ENCODE measurements at regions not wholly inside any gene's neighbourhood (a gene's known extent, or its start where the extent isn't known, plus 50 kb on each side); places are given as distances from the start of the nearest gene placed in this dataset.

- DNase-seq: no peak
Observed at GRCh38 chr7:21099432-21099831, 312.7 kb upstream of the SP8 start.

GRCh38 chr7:21099955-21100354 is 313.3 kb upstream of the SP8 start:
- DNase-seq: no peak

- no peak for DNase-seq
Observed at GRCh38 chr7:21101541-21101940, 314.9 kb upstream of the SP8 start.

- no peak for DNase-seq
Observed at GRCh38 chr7:21103426-21104123, 316.9 kb upstream of the SP8 start.

GRCh38 chr7:21104124-21104500 is 317.4 kb upstream of the SP8 start:
- no peak for DNase-seq

GRCh38 chr7:21106296-21106732 is 319.6 kb upstream of the SP8 start:
- no peak for DNase-seq

- no peak for DNase-seq
Observed at GRCh38 chr7:21107101-21107500, 320.4 kb upstream of the SP8 start.

- no peak for DNase-seq
Observed at GRCh38 chr7:21108182-21108581, 319.7 kb upstream of the SP4 start.

- DNase-seq: no peak
Observed at GRCh38 chr7:21113609-21114415, 314.1 kb upstream of the SP4 start.

GRCh38 chr7:21123586-21123985 is 304.3 kb upstream of the SP4 start:
- no peak for DNase-seq

GRCh38 chr7:21125297-21125696 is 302.6 kb upstream of the SP4 start:
- no peak for DNase-seq

- no peak for DNase-seq
Observed at GRCh38 chr7:21128062-21128817, 299.6 kb upstream of the SP4 start.

GRCh38 chr7:21131897-21132296 is 296.0 kb upstream of the SP4 start:
- DNase-seq: no peak

- DNase-seq: no peak
Observed at GRCh38 chr7:21134631-21135030, 293.3 kb upstream of the SP4 start.

GRCh38 chr7:21135437-21135836 is 292.4 kb upstream of the SP4 start:
- no peak for DNase-seq

- no peak for DNase-seq
Observed at GRCh38 chr7:21137640-21138039, 290.2 kb upstream of the SP4 start.

- no peak for DNase-seq
Observed at GRCh38 chr7:21140622-21141021, 287.3 kb upstream of the SP4 start.

GRCh38 chr7:21141476-21141875 is 286.4 kb upstream of the SP4 start:
- no peak for DNase-seq

- no peak for DNase-seq
Observed at GRCh38 chr7:21142081-21142480, 285.8 kb upstream of the SP4 start.

GRCh38 chr7:21146642-21147423 is 281.1 kb upstream of the SP4 start:
- DNase-seq: no peak

GRCh38 chr7:21149809-21150208 is 278.1 kb upstream of the SP4 start:
- no peak for DNase-seq

- DNase-seq: no peak
Observed at GRCh38 chr7:21154614-21155013, 273.3 kb upstream of the SP4 start.

- DNase-seq: no peak
Observed at GRCh38 chr7:21159506-21159905, 268.4 kb upstream of the SP4 start.
